Adrenal gland (tissue), 9 donors: ENCODE measurements at regions not wholly inside any gene's neighbourhood (a gene's known extent, or its start where the extent isn't known, plus 50 kb on each side); places are given as distances from the start of the nearest gene placed in this dataset.

Experiments used
- DNase-seq, 7 donors: peaks; one replicate each; pipeline ENCODE4 v3.0.0-alpha.2; 2019 to 2020
- H3K27ac ChIP-seq, 5 donors: fragments of 200-600 bp; sonication (generic) in 4 of 5; 1 replicate in 3 of 5; 2 replicates in 2 of 5; pipeline versions ENCODE4 v1.5.1 to v1.8.0; 2016 to 2020; ENCODE audit warnings: mild to moderate bottlenecking in 1 of 5
- H3K27me3 ChIP-seq: fragments of 200-600 bp; 2 replicates; pipeline ENCODE4 v1.8.0; 2021
- H3K36me3 ChIP-seq, 2 donors: fragments of 200-600 bp; replicated peaks in 1 of 2; 1 replicate in 1 of 2; 2 replicates in 1 of 2; pipeline versions ENCODE4 v1.5.1 to v1.8.0; 2018 to 2022
- H3K4me1 ChIP-seq, 2 donors: fragments of 200-600 bp; replicated peaks in 1 of 2; 1 replicate in 1 of 2; 2 replicates in 1 of 2; pipeline versions ENCODE4 v1.5.1 to v1.8.0; 2018 to 2021
- H3K4me3 ChIP-seq, 4 donors: fragments of 200-600 bp; sonication (generic) in 3 of 4; one replicate each; pipeline ENCODE4 v1.5.1; 2016 to 2018
- H3K9me3 ChIP-seq, 3 donors: fragments of 200-600 bp; sonication (generic) in 1 of 3; replicated peaks in 1 of 3; 1 replicate in 2 of 3; 2 replicates in 1 of 3; pipeline versions ENCODE4 v1.5.1 to v1.8.0; 2016 to 2021
- POLR2A ChIP-seq, 2 donors: fragments of 450-650 bp; IDR thresholded peaks; one replicate each; pipeline ENCODE4 v1.6.1; 2017; ENCODE audit warnings: antibody characterized with exemption in 2 of 2, mild to moderate bottlenecking in 2 of 2, moderate library complexity in 1 of 2
- WGBS, 4 donors: extraction: QIAGEN DNeasy Blood & Tissue Kit in 2 of 4; methylation state at CpG; one replicate each; pipeline versions ENCODE4 v1.1.5 to v1.1.7; 2013 to 2017; 5-methylcytosine and 5-hydroxymethylcytosine counted together
- intact Hi-C, 2 donors: fragments of 100-400 bp; cut with DNase I; formaldehyde crosslinking; loops; one replicate each; pipeline versions ENCODE4 v1.14.1 to v1.15.0; 2022 to 2023
- TF ChIP-seq, protein P1 (sequence below), 6 experiments: fragments of 450-650 bp in 4 of 6; fragments of 200-600 bp in 2 of 6; sonication (generic) in 1 of 6; IDR thresholded peaks; 1 replicate in 5 of 6; 2 replicates in 1 of 6; pipeline versions ENCODE4 v1.5.1 to v1.8.0; 2016 to 2021; ENCODE audit warnings: antibody characterized with exemption in 6 of 6, mild to moderate bottlenecking in 2 of 6, moderate library complexity in 1 of 6
- donor health status: healthy with polysubstance abuse.
- donor health status: Bipolar disorder and iron deficiency.
- donor health status: DM: yes; HTN: yes; CAD: no.
- donor health status: DM: no; HTN: no; CAD: no.
- donor health status: DM: no; HTN: no; CAD: no.

DNA sequence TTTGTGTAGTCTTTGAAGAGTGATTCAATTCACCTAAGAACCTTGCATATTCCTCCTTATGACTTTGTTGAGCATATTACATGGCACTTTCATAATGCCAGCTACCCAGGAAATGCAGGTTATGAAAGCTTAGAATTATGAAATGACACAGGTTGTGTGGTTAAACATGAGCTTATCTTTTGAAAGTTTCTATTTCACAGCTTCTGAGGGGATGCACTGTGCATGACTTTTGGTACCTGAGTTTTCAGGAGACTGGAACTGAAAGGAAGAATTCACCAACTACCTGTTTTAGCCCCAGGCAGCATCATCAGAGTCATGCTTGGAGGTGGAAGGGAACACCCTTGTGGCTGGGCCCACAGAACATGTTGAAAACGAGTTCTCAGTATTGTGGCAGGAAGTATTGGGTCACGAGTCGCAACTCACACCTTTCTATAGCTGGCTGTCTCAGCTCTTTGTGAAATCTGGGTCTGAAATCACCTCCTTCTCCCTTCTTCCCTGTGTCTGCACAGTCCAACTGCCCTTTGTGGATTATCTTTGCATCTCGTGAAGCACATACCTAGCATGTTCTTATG, 228.2 kb downstream of the PTEN start:
- Histone ChIP-seq H3K27ac (no peak overlapping the region), H3K9me3 (no peaks in the 10 kb centered on the region), H3K36me3 (no peaks in the 10 kb centered on the region), H3K27me3 (no peaks in the 10 kb centered on the region), H3K4me3 (no peak overlapping the region), H3K4me1 (no peaks in the 10 kb centered on the region)
- DNase-seq: no peak
- intact Hi-C loops: no loop called here
- TF ChIP-seq, protein P1, sequence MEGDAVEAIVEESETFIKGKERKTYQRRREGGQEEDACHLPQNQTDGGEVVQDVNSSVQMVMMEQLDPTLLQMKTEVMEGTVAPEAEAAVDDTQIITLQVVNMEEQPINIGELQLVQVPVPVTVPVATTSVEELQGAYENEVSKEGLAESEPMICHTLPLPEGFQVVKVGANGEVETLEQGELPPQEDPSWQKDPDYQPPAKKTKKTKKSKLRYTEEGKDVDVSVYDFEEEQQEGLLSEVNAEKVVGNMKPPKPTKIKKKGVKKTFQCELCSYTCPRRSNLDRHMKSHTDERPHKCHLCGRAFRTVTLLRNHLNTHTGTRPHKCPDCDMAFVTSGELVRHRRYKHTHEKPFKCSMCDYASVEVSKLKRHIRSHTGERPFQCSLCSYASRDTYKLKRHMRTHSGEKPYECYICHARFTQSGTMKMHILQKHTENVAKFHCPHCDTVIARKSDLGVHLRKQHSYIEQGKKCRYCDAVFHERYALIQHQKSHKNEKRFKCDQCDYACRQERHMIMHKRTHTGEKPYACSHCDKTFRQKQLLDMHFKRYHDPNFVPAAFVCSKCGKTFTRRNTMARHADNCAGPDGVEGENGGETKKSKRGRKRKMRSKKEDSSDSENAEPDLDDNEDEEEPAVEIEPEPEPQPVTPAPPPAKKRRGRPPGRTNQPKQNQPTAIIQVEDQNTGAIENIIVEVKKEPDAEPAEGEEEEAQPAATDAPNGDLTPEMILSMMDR (IDR thresholded peaks at IDR 0.05): no peak
- no peak for TF ChIP-seq POLR2A (IDR thresholded peaks at IDR 0.05)
- 77 to 88% (median 83%) methylated on average over 4 of the region's 4 CpGs for WGBS, 4 donors

DNA sequence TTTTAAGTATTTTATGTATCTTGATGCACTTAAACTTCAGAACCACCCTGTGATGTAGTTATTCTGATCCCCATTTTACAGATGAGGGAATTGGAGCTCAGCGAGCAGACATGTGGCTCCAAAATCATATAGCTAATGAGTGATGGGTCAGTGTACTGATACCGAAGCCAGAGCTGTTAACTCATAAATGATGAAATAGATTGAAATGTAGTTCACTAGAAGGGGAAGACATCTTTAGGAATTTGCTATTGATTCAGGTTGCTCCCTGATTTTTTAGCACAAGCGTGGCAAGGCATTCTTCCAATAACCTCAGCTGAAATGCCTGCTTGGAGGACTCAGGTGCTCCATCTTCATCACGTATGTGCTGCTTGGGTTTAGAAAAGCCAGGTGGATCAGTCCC, 228.8 kb downstream of the PTEN start:
- H3K27ac ChIP-seq: no peak overlapping the region
- no peak for TF ChIP-seq POLR2A (IDR thresholded peaks at IDR 0.05)
- TF ChIP-seq, protein P1 (IDR thresholded peaks at IDR 0.05): no peak
- no peak for DNase-seq
- H3K27me3 ChIP-seq: no peaks in the 10 kb centered on the region
- H3K9me3 ChIP-seq: no peaks in the 10 kb centered on the region
- intact Hi-C loops: no loop called here
- H3K4me1 ChIP-seq: no peaks in the 10 kb centered on the region
- H3K4me3 ChIP-seq: no peak overlapping the region
- 92 to 95% (median 93%) methylated on average over 4 of the region's 4 CpGs for WGBS, 4 donors
- no peaks in the 10 kb centered on the region for H3K36me3 ChIP-seq

DNA sequence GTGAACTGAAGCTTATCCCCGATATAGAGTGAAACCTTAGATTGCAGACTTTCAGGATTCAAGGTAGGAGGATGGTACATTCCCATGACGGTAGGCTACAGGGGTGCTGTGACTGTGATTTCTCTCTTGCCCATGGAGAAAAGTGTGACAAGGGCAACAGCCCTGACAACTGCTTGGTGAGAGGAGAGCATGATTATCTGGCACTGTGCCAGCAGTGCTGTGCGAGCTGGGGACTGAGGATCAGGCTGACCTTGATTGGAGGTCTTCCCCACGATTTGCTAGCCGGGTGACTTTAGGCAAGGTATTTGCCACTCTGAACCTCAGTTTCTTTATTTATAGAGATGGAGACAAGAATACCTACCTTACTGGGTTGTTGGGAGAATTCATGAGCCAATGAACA, 229.5 kb downstream of the PTEN start:
- intact Hi-C loops: no loop called here
- Histone ChIP-seq H3K27me3 (no peaks in the 10 kb centered on the region), H3K9me3 (no peaks in the 10 kb centered on the region), H3K27ac (no peak overlapping the region), H3K4me1 (no peaks in the 10 kb centered on the region), H3K36me3 (no peaks in the 10 kb centered on the region), H3K4me3 (no peak overlapping the region)
- peak in 4 of 7 donors; percentile 31 to 48 (median 38) for DNase-seq
- TF ChIP-seq, protein P1 (IDR thresholded peaks at IDR 0.05): no peak
- TF ChIP-seq POLR2A (IDR thresholded peaks at IDR 0.05): no peak
- 40 to 66% (median 55%) methylated on average over 5 of the region's 5 CpGs for WGBS, 4 donors

DNA sequence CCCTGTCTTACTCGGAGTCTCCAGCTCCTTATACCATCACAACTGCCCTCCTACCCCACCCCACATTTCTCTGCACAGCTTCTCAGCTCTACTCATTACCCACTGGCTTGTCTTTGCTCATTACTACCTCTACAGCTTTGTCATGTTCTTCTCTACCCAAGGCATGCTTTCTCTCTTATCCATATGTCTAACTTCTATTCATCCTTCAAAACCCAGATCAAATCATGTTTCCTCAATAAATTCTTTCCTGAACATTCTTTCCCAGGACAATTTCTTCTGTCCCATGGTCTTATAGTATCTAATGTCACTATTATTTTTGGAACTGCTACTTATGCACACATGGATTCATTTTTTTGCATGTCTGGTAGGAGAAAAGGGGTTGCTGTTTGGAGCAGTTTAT, 231.4 kb downstream of the PTEN start:
- no peaks in the 10 kb centered on the region for H3K4me1 ChIP-seq
- no peaks in the 10 kb centered on the region for H3K27me3 ChIP-seq
- no peak for DNase-seq
- no peaks in the 10 kb centered on the region for H3K9me3 ChIP-seq
- intact Hi-C loops: no loop called here
- no peak overlapping the region for H3K27ac ChIP-seq
- TF ChIP-seq, protein P1 (IDR thresholded peaks at IDR 0.05): no peak
- TF ChIP-seq POLR2A (IDR thresholded peaks at IDR 0.05): no peak
- H3K36me3 ChIP-seq: no peaks in the 10 kb centered on the region
- H3K4me3 ChIP-seq: no peak overlapping the region
- 93 to 100% (median 97%) methylated on average over 1 of the region's 1 CpG for WGBS, 4 donors
